H1 (cell line): ENCODE measurements at regions not wholly inside any gene's neighbourhood (a gene's known extent, or its start where the extent isn't known, plus 50 kb on each side); places are given as distances from the start of the nearest gene placed in this dataset.
A peak's percentile ranks its signal among the peaks of the same experiment; 100 is the strongest.

ENCODE experiments used
- BCL11A ChIP-seq, 2 experiments: IDR thresholded peaks; one replicate each; pipeline ENCODE4 v1.6.1; 2011; ENCODE audit warnings: low read depth in 2 of 2, low read length in 2 of 2, mild to moderate bottlenecking in 2 of 2
- CEBPB ChIP-seq: IDR thresholded peaks from 2 replicates; pipeline ENCODE4 v1.6.1; 2012; ENCODE audit warnings: low read depth, low read length
- EP300 ChIP-seq, 2 experiments: IDR thresholded peaks; 1 replicate in 1 of 2; 2 replicates in 1 of 2; pipeline ENCODE4 v1.6.1; 2011 to 2012; ENCODE audit warnings: low read depth in 2 of 2, low read length in 2 of 2, mild to moderate bottlenecking in 2 of 2, borderline replicate concordance in 1 of 2, inconsistent platforms in 1 of 2, moderate library complexity in 1 of 2
- EZH2 ChIP-seq: fragments of 200-600 bp; sonication (generic); IDR thresholded peaks from 2 replicates; pipeline ENCODE4 v1.7.1; 2012; ENCODE audit warnings: low read depth, mild to moderate bottlenecking, moderate library complexity, low read length, inconsistent platforms; ENCODE audit not compliant: severe bottlenecking
- KDM1A ChIP-seq: fragments of 200-600, 300-600 bp; sonication (generic); IDR thresholded peaks from 2 replicates; pipeline ENCODE4 v1.7.1; 2016; ENCODE audit warnings: mild to moderate bottlenecking, low read length, borderline replicate concordance
- POLR2A ChIP-seq, 2 experiments: IDR thresholded peaks; 1 replicate in 1 of 2; 2 replicates in 1 of 2; pipeline ENCODE4 v1.6.1; 2011; ENCODE audit warnings: low read depth in 2 of 2, low read length in 2 of 2, mild to moderate bottlenecking in 2 of 2; ENCODE audit errors: control extremely low read depth in 1 of 2
- POLR2AphosphoS5 ChIP-seq: IDR thresholded peaks from 2 replicates; pipeline ENCODE4 v1.6.1; 2011; ENCODE audit warnings: low read depth, low read length
- RAD21 ChIP-seq, 2 experiments: IDR thresholded peaks in 1 of 2; conservative IDR thresholded peaks in 1 of 2; 2 replicates each; pipeline ENCODE4 v1.6.1; 2011; ENCODE audit warnings: low read depth in 2 of 2, low read length in 2 of 2, improper control_type of control experiment in 1 of 2, inconsistent platforms in 1 of 2, mild to moderate bottlenecking in 1 of 2, moderate library complexity in 1 of 2
- RFX5 ChIP-seq: IDR thresholded peaks from 2 replicates; pipeline ENCODE4 v1.6.1; 2011; ENCODE audit warnings: low read depth, low read length, improper control_type of control experiment, borderline replicate concordance
- SIN3A ChIP-seq, 2 experiments: IDR thresholded peaks in 1 of 2; conservative IDR thresholded peaks in 1 of 2; 2 replicates each; pipeline ENCODE4 v1.6.1; 2011 to 2012; ENCODE audit warnings: low read length in 2 of 2, improper control_type of control experiment in 1 of 2, low read depth in 1 of 2, mild to moderate bottlenecking in 1 of 2
- YY1 ChIP-seq: IDR thresholded peaks from 2 replicates; pipeline ENCODE4 v1.6.1; 2011; ENCODE audit warnings: low read depth, mild to moderate bottlenecking, low read length
- ZNF274 ChIP-seq: IDR thresholded peaks from 2 replicates; pipeline ENCODE4 v1.7.0; 2012; ENCODE audit warnings: low read length, borderline replicate concordance; ENCODE audit errors: extremely low read depth
- TF ChIP-seq, protein P1 (sequence below), 3 experiments: IDR thresholded peaks; 1 replicate in 2 of 3; 2 replicates in 1 of 3; pipeline versions ENCODE4 v1.5.1 to v1.6.1; 2011; ENCODE audit warnings: low read length in 3 of 3, mild to moderate bottlenecking in 3 of 3, inconsistent platforms in 2 of 3, low read depth in 1 of 3, moderate library complexity in 1 of 3; ENCODE audit not compliant: insufficient read depth in 1 of 3; ENCODE audit errors: control extremely low read depth in 1 of 3

DNA sequence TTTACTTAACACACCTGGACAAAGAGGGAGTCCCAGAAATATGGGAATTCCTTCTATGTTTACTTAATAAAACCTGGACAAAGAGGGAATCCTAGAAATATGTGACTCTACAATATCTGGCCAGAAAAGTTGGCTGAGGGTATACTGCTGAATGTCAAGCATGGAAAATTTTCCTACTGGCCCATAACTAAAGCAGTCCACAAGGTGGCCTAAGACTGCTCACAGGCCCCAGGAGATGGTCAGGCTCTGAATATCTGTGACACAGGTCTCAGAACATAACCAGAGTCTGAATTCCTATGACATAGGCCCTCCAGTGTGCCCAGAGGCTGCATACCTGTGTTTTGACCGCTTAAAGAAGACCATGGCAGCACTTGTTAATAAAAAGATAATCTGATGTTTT, 578.2 kb upstream of the NRSN1 start:
- no peak for TF ChIP-seq YY1
- TF ChIP-seq, protein P1, sequence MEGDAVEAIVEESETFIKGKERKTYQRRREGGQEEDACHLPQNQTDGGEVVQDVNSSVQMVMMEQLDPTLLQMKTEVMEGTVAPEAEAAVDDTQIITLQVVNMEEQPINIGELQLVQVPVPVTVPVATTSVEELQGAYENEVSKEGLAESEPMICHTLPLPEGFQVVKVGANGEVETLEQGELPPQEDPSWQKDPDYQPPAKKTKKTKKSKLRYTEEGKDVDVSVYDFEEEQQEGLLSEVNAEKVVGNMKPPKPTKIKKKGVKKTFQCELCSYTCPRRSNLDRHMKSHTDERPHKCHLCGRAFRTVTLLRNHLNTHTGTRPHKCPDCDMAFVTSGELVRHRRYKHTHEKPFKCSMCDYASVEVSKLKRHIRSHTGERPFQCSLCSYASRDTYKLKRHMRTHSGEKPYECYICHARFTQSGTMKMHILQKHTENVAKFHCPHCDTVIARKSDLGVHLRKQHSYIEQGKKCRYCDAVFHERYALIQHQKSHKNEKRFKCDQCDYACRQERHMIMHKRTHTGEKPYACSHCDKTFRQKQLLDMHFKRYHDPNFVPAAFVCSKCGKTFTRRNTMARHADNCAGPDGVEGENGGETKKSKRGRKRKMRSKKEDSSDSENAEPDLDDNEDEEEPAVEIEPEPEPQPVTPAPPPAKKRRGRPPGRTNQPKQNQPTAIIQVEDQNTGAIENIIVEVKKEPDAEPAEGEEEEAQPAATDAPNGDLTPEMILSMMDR (IDR thresholded peaks at IDR 0.05; ENCODE audit: control extremely low read depth in 1 of 3, insufficient read depth in 1 of 3, low read depth in 1 of 3, low read length in 3 of 3), result peak in 2 of 3 experiments; percentile 45 to 46; a peak in 3 of 4 replicates
- no peak for TF ChIP-seq POLR2AphosphoS5
- TF ChIP-seq EZH2, result no peak
- no peak for TF ChIP-seq CEBPB
- no peak for TF ChIP-seq BCL11A (IDR thresholded peaks at IDR 0.05; ENCODE audit: low read depth in 2 of 2, low read length in 2 of 2)
- no peak for TF ChIP-seq POLR2A (IDR thresholded peaks at IDR 0.05; ENCODE audit: control extremely low read depth in 1 of 2, low read depth in 2 of 2, low read length in 2 of 2)
- no peak for TF ChIP-seq KDM1A
- TF ChIP-seq ZNF274, result no peak
- TF ChIP-seq RAD21 (IDR thresholded peaks at IDR 0.05 in 1 of 2, conservative IDR thresholded peaks at IDR 0.05 in 1 of 2; ENCODE audit: low read depth in 2 of 2, low read length in 2 of 2), result peak; percentile 47 to 59
- no peak for TF ChIP-seq SIN3A (conservative IDR thresholded peaks at IDR 0.05 in 1 of 2, IDR thresholded peaks at IDR 0.05 in 1 of 2; ENCODE audit: low read depth in 1 of 2, low read length in 2 of 2)
- TF ChIP-seq RFX5, result no peak
- no peak for TF ChIP-seq EP300 (IDR thresholded peaks at IDR 0.05; ENCODE audit: borderline replicate concordance in 1 of 2, low read depth in 2 of 2, low read length in 2 of 2)
